ENCODE measurements at regions not wholly inside any gene's neighbourhood (a gene's known extent, or its start where the extent isn't known, plus 50 kb on each side); places are given as distances from the start of the nearest gene placed in this dataset.

DNA sequence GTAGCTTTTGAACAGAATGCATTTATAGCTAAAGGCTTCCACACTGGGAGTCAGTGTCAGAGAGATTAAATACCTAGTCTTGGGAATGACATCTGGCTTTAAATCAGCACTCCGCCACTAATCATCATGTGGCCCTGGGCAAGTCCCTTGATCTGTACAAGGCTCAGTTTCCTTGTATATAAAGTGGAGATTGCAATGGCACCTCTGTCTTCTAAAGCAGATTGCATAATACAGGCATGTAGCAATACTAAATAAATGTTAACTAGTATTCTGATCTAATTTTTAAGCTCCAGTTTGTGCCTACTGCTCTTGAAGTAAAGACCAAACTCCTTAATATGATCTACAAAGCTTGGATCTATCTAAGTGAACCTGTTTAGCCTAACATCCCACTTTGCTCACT is 249.4 kb downstream of the PLPP3 start:
- TF ChIP-seq JUND (IDR thresholded peaks at IDR 0.05; ENCODE audit: low read depth), result no peak
- in situ Hi-C loops (cut with HindIII; ENCODE audit: low pct_unique_long_range_greater_than_20kb, low sequenced_read_pairs), result no loop called here
- DNase-seq (ENCODE audit: low read depth in 1 of 2, low spot score in 1 of 2), result no peak

DNA sequence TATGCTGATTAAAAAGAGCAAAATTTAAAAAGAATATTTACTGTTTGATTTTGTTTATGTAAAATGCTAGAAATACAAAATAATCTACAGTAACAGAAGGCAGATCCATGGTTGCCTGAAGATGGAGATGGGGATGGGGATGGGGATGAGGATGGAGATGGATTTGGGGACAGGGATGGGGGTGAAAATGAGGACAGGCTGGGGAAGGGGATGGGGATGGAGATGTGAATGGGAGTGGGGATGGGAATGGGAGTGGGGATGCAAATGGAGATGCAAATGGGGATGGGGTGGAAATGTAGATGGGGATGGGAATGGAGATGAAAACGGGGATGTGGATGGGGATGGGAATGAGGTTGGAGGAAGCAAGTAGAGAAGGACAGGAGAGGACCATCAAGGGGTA is 252.2 kb downstream of the PLPP3 start:
- in situ Hi-C loops (cut with HindIII; ENCODE audit: low pct_unique_long_range_greater_than_20kb, low sequenced_read_pairs), result no loop called here
- no peak for DNase-seq (ENCODE audit: low read depth in 1 of 2, low spot score in 1 of 2)
- TF ChIP-seq JUND (IDR thresholded peaks at IDR 0.05; ENCODE audit: low read depth), result no peak

DNA sequence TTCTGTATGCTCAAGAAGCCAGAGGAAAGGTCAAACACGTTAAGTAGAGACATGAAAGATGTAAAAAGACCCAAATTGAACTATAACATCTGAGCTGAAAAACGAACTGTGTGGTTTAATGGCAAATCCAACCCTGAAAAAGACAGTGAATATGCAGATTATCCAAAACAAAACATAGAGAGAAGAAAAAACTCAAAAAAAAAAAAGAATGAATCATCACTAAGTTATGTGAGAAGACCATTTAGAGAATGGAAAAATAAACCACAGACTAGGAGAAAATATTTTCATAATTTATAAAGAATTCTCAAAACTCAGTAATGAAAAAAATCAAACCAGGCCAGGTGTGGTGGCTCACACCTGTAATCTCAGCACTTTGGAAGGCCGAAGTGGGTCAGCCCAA is 253.3 kb downstream of the PLPP3 start:
- TF ChIP-seq JUND (IDR thresholded peaks at IDR 0.05; ENCODE audit: low read depth), result no peak
- in situ Hi-C loops (cut with HindIII; ENCODE audit: low pct_unique_long_range_greater_than_20kb, low sequenced_read_pairs), result no loop called here
- DNase-seq (ENCODE audit: low read depth in 1 of 2, low spot score in 1 of 2), result no peak

DNA sequence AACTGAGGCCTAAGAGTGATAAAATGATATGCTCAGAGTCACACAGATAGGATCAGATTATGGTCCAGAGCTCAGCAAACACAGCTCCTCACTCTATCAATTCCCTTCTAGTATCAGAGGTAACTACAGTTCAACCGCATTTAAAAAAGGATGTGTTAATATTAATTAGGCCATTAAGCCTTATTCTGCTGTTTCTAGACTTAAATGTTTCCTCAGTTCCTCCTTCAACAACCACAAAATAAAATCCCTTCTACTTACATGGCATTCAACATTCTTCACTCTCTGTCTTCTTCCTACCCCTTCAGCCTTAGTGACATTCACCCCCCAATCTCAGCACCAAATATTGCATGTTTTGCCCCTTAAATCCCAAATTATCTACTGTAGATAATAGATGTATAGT is 254.9 kb downstream of the PLPP3 start:
- no peak for TF ChIP-seq JUND (IDR thresholded peaks at IDR 0.05; ENCODE audit: low read depth)
- DNase-seq (ENCODE audit: low read depth in 1 of 2, low spot score in 1 of 2), result no peak
- in situ Hi-C loops (cut with HindIII; ENCODE audit: low pct_unique_long_range_greater_than_20kb, low sequenced_read_pairs), result no loop called here

DNA sequence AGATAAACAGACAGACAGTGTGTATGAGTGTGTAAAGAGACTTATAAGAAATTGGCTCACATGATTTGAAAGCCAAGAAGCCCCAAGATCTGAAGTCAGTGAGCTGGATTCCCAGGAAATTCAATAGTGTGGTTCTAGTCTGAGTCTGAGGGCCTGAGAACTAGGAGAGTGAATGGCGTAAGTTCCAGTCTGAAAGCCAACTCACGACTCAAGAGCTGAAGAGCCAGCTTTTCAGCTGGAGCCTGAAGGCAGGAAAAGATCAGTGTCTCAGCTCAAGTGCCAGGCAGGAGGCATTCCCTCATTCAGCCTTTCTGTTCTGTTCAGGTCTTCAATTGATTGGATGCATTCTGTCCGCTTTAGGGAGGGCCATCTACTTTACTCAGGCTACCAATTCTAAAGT is 257.2 kb downstream of the PLPP3 start:
- peak in 1 of 2 experiments; percentile 10 for DNase-seq (ENCODE audit: low read depth in 1 of 2, low spot score in 1 of 2)
- in situ Hi-C loops (cut with HindIII; ENCODE audit: low pct_unique_long_range_greater_than_20kb, low sequenced_read_pairs), result no loop called here
- TF ChIP-seq JUND (IDR thresholded peaks at IDR 0.05; ENCODE audit: low read depth), result no peak

DNA sequence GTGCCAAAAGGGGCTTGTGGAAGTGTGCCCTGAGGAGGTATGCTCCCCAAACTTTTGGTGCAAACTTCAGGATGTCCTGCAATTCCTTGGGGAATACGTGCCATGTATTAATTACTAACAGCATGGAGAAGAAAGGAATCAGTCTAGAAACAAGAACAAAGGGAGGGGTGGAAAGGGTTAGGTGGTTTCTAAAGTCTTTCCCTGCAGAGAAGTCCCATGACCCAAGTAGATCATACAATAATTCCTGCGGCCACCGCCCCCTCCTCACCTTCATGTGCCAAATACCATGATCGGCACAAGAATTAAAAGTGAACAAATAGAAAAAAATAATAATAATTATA is 258.2 kb downstream of the PLPP3 start:
- no peak for DNase-seq (ENCODE audit: low read depth in 1 of 2, low spot score in 1 of 2)
- TF ChIP-seq JUND (IDR thresholded peaks at IDR 0.05; ENCODE audit: low read depth), result no peak
- in situ Hi-C loops (cut with HindIII; ENCODE audit: low pct_unique_long_range_greater_than_20kb, low sequenced_read_pairs), result no loop called here

DNA sequence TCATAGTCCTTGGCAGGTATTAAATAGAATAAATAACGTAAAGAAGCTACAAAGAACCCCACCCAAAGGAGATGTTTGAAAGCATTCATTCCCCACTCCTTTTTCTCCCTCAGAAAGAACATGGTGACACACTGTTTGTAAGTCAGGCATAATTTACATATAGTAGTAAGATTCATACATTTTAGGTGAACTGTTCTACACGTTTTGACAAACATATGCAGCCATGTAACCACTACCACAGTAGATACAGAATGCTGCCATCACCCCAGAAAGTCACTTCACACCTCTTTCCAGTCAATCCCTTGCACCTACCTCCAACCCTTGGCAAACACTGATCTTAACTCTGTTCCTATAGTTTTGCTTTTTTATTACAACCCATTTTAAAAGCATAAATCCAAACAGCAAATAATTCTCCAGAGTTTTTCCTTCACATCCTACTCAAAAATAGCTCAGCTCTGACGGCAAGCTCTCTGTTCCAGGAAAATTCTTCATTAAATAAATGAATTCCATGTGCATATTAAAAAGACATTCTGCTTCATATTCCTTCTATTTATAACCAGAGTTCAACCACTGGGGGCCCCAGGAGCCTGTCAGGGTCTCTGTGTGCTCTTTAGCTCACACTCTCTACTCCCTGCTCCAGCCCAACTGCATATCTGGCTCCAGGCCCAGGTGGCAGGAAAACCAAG is 258.8 kb downstream of the PLPP3 start:
- in situ Hi-C loops (cut with HindIII; ENCODE audit: low pct_unique_long_range_greater_than_20kb, low sequenced_read_pairs), result no loop called here
- DNase-seq (ENCODE audit: low read depth in 1 of 2, low spot score in 1 of 2), result no peak
- TF ChIP-seq JUND (IDR thresholded peaks at IDR 0.05; ENCODE audit: low read depth), result no peak

DNA sequence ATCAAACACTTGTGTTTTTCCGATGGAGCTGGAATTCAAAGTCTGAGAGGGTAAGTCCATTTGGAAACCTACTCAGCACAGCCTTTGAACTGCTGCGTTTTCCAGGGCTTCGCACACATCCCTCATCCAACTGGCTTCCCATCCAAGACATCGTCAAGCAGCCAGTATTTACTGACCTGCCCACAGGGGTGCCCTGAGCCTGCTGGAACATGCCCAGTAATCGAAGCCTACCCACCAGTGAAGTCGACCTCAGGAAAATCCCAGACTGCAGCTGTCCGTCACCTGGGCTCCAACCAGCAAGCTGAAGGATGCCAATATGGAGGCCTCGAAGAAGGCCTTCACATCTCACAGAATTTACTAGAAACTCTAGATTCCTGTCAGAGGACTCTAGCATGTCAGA is 261.6 kb downstream of the PLPP3 start:
- in situ Hi-C loops (cut with HindIII; ENCODE audit: low pct_unique_long_range_greater_than_20kb, low sequenced_read_pairs), result no loop called here
- no peak for DNase-seq (ENCODE audit: low read depth in 1 of 2, low spot score in 1 of 2)
- no peak for TF ChIP-seq JUND (IDR thresholded peaks at IDR 0.05; ENCODE audit: low read depth)

DNA sequence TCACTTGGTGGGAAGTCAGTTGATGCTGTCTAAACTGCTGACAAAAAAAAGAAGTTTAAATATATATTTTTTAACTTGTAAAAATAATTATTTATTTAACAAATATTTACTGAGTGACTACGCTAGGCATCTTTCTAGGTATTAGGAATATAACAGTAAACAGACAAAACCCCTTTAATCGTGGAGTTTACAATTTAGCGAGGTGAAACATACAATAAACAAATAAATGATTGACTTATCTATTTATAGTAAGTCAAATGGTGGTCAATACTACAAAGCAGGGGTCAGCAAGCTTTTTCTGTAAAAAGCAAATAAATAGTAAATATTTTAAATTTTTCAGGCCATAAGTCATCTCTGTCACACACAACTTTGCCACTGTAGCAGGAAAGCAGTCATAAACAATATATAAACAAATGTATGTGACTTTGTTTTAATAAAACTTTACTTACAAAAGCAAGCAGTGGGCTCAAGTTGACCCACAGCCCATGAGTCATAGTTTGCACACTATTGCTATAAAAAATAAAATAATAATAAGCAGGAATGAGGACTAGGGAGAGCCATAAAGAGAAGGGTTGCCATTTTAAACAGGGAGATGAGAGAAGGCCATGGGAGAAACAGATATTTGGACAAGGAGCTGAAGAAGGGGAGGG is 263.9 kb downstream of the PLPP3 start:
- DNase-seq (ENCODE audit: low read depth in 1 of 2, low spot score in 1 of 2), result no peak
- TF ChIP-seq JUND (IDR thresholded peaks at IDR 0.05; ENCODE audit: low read depth), result no peak
- in situ Hi-C loops (cut with HindIII; ENCODE audit: low pct_unique_long_range_greater_than_20kb, low sequenced_read_pairs), result no loop called here

DNA sequence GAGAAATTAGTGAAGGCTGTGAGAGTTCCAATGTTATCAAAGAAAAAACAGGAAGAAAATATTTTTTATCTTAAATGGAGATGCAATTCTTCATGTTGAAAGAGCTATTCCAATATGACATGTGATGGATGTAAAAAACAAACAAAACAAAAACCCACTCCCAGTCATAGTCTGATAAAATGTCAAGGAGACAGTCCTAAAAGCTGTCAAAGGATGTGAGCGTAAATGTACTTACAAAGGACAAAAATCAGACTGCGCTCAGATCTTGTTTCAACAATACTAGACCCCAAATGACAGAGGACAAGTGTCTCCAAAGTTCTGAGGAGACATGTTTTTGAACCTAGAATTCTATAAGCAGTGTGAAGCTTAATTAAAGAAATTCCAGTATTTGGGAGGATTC is 265.8 kb downstream of the PLPP3 start:
- no peak for DNase-seq (ENCODE audit: low read depth in 1 of 2, low spot score in 1 of 2)
- in situ Hi-C loops (cut with HindIII; ENCODE audit: low pct_unique_long_range_greater_than_20kb, low sequenced_read_pairs), result no loop called here
- TF ChIP-seq JUND (IDR thresholded peaks at IDR 0.05; ENCODE audit: low read depth), result no peak

DNA sequence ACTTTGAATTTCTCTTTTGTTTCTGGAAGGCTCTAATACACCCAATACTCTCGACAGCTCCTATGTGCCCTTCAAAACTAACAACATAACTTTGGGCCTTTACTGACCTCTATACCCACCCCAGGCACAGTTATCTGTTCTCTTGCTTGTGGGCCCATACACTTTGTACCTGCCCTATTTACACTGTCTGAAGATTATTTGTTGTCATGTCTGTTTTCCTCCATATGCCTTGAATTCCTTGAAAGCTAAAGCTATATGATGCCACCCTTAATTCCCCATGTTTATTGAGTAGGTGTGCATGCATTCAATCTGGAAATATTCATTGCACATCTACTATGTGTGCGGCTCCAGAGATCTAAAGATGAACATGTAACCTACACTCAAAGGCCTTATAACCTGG is 267.6 kb downstream of the PLPP3 start:
- TF ChIP-seq JUND (IDR thresholded peaks at IDR 0.05; ENCODE audit: low read depth), result no peak
- in situ Hi-C loops (cut with HindIII; ENCODE audit: low pct_unique_long_range_greater_than_20kb, low sequenced_read_pairs), result no loop called here
- no peak for DNase-seq (ENCODE audit: low read depth in 1 of 2, low spot score in 1 of 2)

DNA sequence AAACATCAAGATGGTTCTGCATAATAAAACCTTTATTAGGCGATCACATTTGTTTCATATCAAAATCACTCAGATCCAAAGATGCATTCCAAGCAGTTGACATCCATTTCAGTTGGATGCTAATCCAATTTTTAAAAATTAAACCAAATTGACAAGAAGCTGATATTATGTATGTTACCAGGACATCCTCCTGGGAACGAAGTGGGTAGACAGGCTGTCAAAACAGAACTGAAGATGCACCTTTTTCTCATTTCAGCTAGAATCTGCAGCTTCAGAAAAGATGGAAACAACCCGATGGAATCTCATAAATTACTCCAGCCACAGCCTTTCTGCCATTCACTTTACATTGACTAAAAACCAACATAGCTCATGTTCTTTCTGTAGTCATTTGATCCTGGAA is 268.4 kb downstream of the PLPP3 start:
- DNase-seq (ENCODE audit: low read depth in 1 of 2, low spot score in 1 of 2), result no peak
- in situ Hi-C loops (cut with HindIII; ENCODE audit: low pct_unique_long_range_greater_than_20kb, low sequenced_read_pairs), result no loop called here
- no peak for TF ChIP-seq JUND (IDR thresholded peaks at IDR 0.05; ENCODE audit: low read depth)

DNA sequence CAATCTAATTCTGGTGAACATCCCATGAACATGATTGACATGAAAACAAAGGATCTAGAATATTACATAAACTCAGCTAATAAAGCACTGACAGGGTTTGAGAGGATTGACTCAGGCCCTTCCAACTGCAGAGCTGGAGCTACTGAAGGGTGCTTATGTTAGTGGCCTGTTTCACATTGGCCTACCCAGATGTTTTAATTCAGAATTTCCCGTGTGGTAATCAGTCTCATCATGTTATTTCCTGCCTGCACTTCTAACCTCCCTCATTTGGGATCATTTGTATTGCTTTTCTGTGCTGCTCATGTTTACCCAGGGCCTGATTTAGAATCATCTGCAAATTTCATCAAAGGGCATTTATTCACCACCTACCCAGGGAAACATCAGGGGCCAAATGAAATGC is 270.3 kb downstream of the PLPP3 start:
- DNase-seq (ENCODE audit: low read depth in 1 of 2, low spot score in 1 of 2), result no peak
- TF ChIP-seq JUND (IDR thresholded peaks at IDR 0.05; ENCODE audit: low read depth), result no peak
- in situ Hi-C loops (cut with HindIII; ENCODE audit: low pct_unique_long_range_greater_than_20kb, low sequenced_read_pairs), result no loop called here

DNA sequence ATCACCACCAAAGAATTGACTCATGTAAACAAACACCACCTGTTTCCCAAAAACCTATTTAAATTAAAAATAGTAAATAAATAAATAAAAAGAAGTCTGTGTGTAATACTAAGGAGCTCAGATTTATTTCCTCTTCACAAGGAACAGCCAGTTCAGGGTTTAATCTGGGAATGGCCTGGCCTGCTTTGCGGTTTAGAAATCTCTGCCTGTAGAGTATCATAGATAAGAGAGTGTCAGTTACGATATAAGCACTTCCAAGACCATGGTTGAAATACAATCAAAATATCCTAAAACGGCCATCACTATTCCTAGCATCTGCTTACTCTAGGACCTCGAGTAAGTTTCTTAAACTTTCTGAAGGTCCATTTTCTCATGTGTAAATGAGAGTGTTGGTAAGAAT is 274.4 kb downstream of the PLPP3 start:
- no peak for DNase-seq (ENCODE audit: low read depth in 1 of 2, low spot score in 1 of 2)
- in situ Hi-C loops (cut with HindIII; ENCODE audit: low pct_unique_long_range_greater_than_20kb, low sequenced_read_pairs), result no loop called here
- TF ChIP-seq JUND (IDR thresholded peaks at IDR 0.05; ENCODE audit: low read depth), result no peak
